ENCODE measurements at regions not wholly inside any gene's neighbourhood (a gene's known extent, or its start where the extent isn't known, plus 50 kb on each side); places are given as distances from the start of the nearest gene placed in this dataset.

DNA sequence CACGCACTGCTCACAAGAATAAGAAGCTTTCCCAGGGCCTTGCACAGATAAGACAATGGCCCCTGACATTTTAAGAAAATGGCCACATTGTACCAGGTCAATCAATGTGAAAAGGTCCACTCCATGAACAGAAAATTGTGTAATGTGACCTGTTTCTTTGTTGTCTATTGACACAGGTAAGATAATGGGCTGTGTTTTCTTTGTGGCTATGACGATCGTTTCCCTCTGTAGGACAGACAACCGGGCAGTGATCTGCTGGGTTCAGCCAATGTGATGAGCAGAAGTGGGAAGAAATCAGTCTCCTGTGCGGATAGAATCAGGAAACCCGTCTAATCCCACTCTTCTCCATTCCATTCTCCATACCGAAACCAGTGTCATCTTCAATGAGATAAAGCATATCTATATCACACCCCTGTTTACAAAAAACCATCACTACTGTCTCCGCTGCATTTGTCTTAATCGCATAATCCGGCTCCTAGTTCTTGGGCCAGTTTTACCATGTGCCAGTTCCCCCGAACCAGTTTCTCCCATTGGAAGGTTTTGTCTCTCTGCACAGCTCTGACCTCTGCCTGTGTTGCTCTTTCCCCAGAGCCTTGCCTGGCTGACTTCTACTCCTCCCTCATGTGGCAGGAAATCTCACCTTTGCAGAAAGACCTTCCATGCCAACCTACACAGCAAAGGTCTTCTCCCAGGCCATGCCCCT, 66.9 kb upstream of the ATF7IP2 start:
- TF ChIP-seq EZH2 (IDR thresholded peaks at IDR 0.05; ENCODE audit: insufficient read depth, poor library complexity, severe bottlenecking) (no peak), EZH2phosphoT487 (IDR thresholded peaks at IDR 0.05; ENCODE audit: insufficient read depth, low read depth) (no peak)

All from GM23248 (cell line).